Natural killer cell (primary cell): ENCODE measurements at regions not wholly inside any gene's neighbourhood (a gene's known extent, or its start where the extent isn't known, plus 50 kb on each side); places are given as distances from the start of the nearest gene placed in this dataset.

Experiments used
- ATAC-seq, 3 donors: fragments of 150-1000 bp in 2 of 3; fragments of 200-7000 bp in 1 of 3; cut with Tn5 transposase; 1 replicate in 1 of 3; 2 replicates in 2 of 3; pipeline ENCODE4 v1.10.0; 2021; ENCODE audit warnings: mild to moderate bottlenecking in 2 of 3, moderate library complexity in 2 of 3
- DNase-seq, 2 donors: peaks; one replicate each; pipeline versions ENCODE4 v3.0.0 to v3.0.0-alpha.2; 2013 to 2021; ENCODE audit warnings: mixed read lengths in 1 of 2
- H3K27ac ChIP-seq: one replicate; pipeline ENCODE4 v1.5.1; 2013; ENCODE audit warnings: mild to moderate bottlenecking, low read length
- H3K27me3 ChIP-seq: one replicate; pipeline ENCODE4 v1.6.1; 2013; ENCODE audit warnings: low read length; ENCODE audit not compliant: control insufficient read depth, insufficient read depth
- H3K36me3 ChIP-seq: one replicate; pipeline ENCODE4 v1.6.1; 2013; ENCODE audit warnings: low read length; ENCODE audit not compliant: control insufficient read depth, insufficient read depth
- H3K4me1 ChIP-seq: one replicate; pipeline ENCODE4 v1.6.1; 2013; ENCODE audit warnings: low read length; ENCODE audit not compliant: control insufficient read depth, insufficient read depth
- H3K4me3 ChIP-seq: one replicate; pipeline ENCODE4 v1.5.1; 2013; ENCODE audit warnings: low read length
- H3K9me3 ChIP-seq: one replicate; pipeline ENCODE4 v1.6.1; 2013; ENCODE audit warnings: low read length; ENCODE audit not compliant: control insufficient read depth, insufficient read depth
- H3K27ac Mint-ChIP-seq, 2 donors: one replicate each; pipeline ENCODE4 v1.8.0; 2022; ENCODE audit warnings: mild to moderate bottlenecking in 2 of 2, mixed read lengths in 2 of 2, moderate library complexity in 1 of 2
- H3K27me3 Mint-ChIP-seq, 2 donors: one replicate each; pipeline ENCODE4 v1.8.0; 2022; ENCODE audit warnings: low read depth in 2 of 2, mixed read lengths in 2 of 2
- H3K36me3 Mint-ChIP-seq: one replicate; pipeline ENCODE4 v1.8.0; 2022; ENCODE audit warnings: mixed read lengths
- H3K4me1 Mint-ChIP-seq, 2 donors: one replicate each; pipeline ENCODE4 v1.8.0; 2022; ENCODE audit warnings: mixed read lengths in 2 of 2
- H3K4me3 Mint-ChIP-seq: one replicate; pipeline ENCODE4 v1.8.0; 2022; ENCODE audit warnings: mild to moderate bottlenecking, moderate library complexity, mixed read lengths
- H3K9me3 Mint-ChIP-seq, 2 donors: one replicate each; pipeline ENCODE4 v1.8.0; 2022; ENCODE audit warnings: mixed read lengths in 2 of 2
- CTCF ChIP-seq: fragments of 200-600 bp; IDR thresholded peaks from one replicate; pipeline ENCODE4 v1.8.0; 2022; ENCODE audit warnings: antibody characterized with exemption
- WGBS: methylation state at CpG from one replicate; pipeline ENCODE4 v1.1.7; 2013; ENCODE audit warnings: missing lambda C conversion rate; ENCODE audit not compliant: insufficient coverage; 5-methylcytosine and 5-hydroxymethylcytosine counted together
- intact Hi-C: fragments of 100-400 bp; cut with micrococcal nuclease; formaldehyde crosslinking; loops from one replicate; pipeline ENCODE4 v1.14.2; 2022

GRCh38 chr6:156033598-156033997 lies 578.0 kb upstream of the NOX3 start:
- Mint-ChIP-seq H3K9me3 (peaks cover 9% of the 10 kb centered on the region in 2 donors), H3K27ac (no peak overlapping the region), H3K4me3 (no peak overlapping the region), H3K4me1 (peaks cover 0 to 3% of the 10 kb centered on the region in 2 donors), H3K36me3 (peaks cover 5% of the 10 kb centered on the region), H3K27me3 (no peaks in the 10 kb centered on the region)
- no peaks in the 10 kb centered on the region for H3K9me3 ChIP-seq
- no peak for ATAC-seq
- intact Hi-C loops, result no loop called here
- no peak for DNase-seq
- TF ChIP-seq CTCF, result no peak
- no peaks in the 10 kb centered on the region for H3K36me3 ChIP-seq
- no peak overlapping the region for H3K4me3 ChIP-seq
- no peaks in the 10 kb centered on the region for H3K4me1 ChIP-seq
- H3K27ac ChIP-seq, result no peak overlapping the region
- no peaks in the 10 kb centered on the region for H3K27me3 ChIP-seq

DNA sequence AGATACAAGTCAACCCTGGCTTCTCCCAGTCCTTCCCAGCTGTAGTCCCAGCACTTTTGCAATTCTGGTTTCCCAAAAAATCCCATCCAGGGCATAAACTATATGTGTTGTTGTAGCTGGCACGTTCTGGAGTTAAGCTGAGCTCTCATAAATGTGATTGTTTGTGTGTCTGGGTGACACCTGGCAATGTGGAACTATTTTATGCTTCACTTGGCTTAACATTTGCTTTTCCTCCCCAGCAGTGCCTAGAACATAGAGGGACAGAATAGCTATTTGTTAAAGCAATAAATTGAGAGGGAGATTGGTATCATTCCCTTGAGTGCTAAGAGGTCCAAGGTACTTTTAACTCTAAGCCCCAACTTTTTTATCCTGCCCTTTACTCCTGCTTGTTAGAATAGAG lies 575.9 kb upstream of the NOX3 start:
- Histone ChIP-seq H3K4me1 (no peaks in the 10 kb centered on the region), H3K27me3 (no peaks in the 10 kb centered on the region), H3K9me3 (no peaks in the 10 kb centered on the region), H3K27ac (no peak overlapping the region), H3K4me3 (no peak overlapping the region), H3K36me3 (no peaks in the 10 kb centered on the region)
- WGBS, result 75% methylated on average over 1 of the region's 1 CpG
- no peaks in the 10 kb centered on the region for H3K27me3 Mint-ChIP-seq
- no peak for TF ChIP-seq CTCF
- no peak overlapping the region for H3K4me3 Mint-ChIP-seq
- H3K27ac Mint-ChIP-seq, result no peak overlapping the region
- peaks cover 0 to 5% of the 10 kb centered on the region in 2 donors for H3K4me1 Mint-ChIP-seq
- DNase-seq, result no peak
- H3K36me3 Mint-ChIP-seq, result peaks cover 5% of the 10 kb centered on the region
- ATAC-seq, result no peak
- intact Hi-C loops, result no loop called here
- peaks cover 9 to 14% of the 10 kb centered on the region in 2 donors for H3K9me3 Mint-ChIP-seq

DNA sequence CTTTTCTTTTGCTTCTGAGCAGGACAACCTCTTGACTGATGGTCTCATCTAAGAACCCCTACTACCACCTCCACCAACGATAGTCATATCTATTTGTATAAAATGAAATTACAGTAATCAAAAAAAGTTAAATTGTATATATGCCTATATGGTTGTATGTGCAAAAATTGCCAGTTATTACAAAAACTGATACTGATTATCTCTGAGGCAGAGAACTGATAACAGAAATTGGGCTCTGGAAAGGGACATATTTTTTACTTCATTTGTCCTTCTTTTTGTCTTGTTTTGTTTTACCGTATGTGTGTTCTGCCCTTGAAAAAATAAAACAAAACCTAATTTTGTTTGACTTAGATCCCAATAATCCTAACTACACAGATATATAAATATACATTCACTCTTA lies 574.4 kb upstream of the NOX3 start:
- WGBS, result no CpG with 5 or more reads among the region's 2 CpGs
- Mint-ChIP-seq H3K9me3 (peaks cover 13 to 18% of the 10 kb centered on the region in 2 donors), H3K4me3 (no peak overlapping the region), H3K27ac (no peak overlapping the region), H3K36me3 (peaks cover 5% of the 10 kb centered on the region), H3K4me1 (peaks cover 0 to 5% of the 10 kb centered on the region in 2 donors), H3K27me3 (no peaks in the 10 kb centered on the region)
- no peak overlapping the region for H3K4me3 ChIP-seq
- no peaks in the 10 kb centered on the region for H3K36me3 ChIP-seq
- TF ChIP-seq CTCF, result no peak
- ATAC-seq (no peak), DNase-seq (no peak)
- H3K4me1 ChIP-seq, result no peaks in the 10 kb centered on the region
- H3K9me3 ChIP-seq, result no peaks in the 10 kb centered on the region
- H3K27me3 ChIP-seq, result no peaks in the 10 kb centered on the region
- intact Hi-C loops, result no loop called here
- H3K27ac ChIP-seq, result no peak overlapping the region

- Histone ChIP-seq H3K36me3 (no peaks in the 10 kb centered on the region), H3K4me1 (no peaks in the 10 kb centered on the region), H3K4me3 (no peak overlapping the region), H3K27ac (no peak overlapping the region), H3K9me3 (no peaks in the 10 kb centered on the region), H3K27me3 (no peaks in the 10 kb centered on the region)
- Mint-ChIP-seq H3K27ac (no peak overlapping the region), H3K4me1 (peaks cover 0 to 5% of the 10 kb centered on the region in 2 donors), H3K4me3 (no peak overlapping the region), H3K27me3 (no peaks in the 10 kb centered on the region), H3K9me3 (peaks cover 13 to 18% of the 10 kb centered on the region in 2 donors), H3K36me3 (peaks cover 5% of the 10 kb centered on the region)
- no peak for TF ChIP-seq CTCF
- WGBS, result 91% methylated on average over 11 of the region's 13 CpGs
- no peak for ATAC-seq
- intact Hi-C loops, result no loop called here
- DNase-seq, result no peak
These were observed 573.8 kb upstream of the NOX3 start for GRCh38 chr6:156029286-156029985.
